Keratinocyte (primary cell): ENCODE measurements at regions not wholly inside any gene's neighbourhood (a gene's known extent, or its start where the extent isn't known, plus 50 kb on each side); places are given as distances from the start of the nearest gene placed in this dataset.

Source experiments
- DNase-seq: peaks from one replicate; pipeline ENCODE4 v3.0.0-alpha.2; 2011; ENCODE audit warnings: low read depth, missing footprints, low spot score
- FAIRE-seq: peaks from 2 replicates; lab custom pipeline; 2011; peaks lifted over from hg19 to GRCh38; lab: Jason Lieb, UNC
- H2AFZ ChIP-seq: 2 replicates; pipeline ENCODE4 v1.6.0; 2012; ENCODE audit warnings: low read length, control low read depth, inconsistent platforms; ENCODE audit not compliant: control insufficient read depth
- H3K27ac ChIP-seq: 2 replicates; pipeline ENCODE4 v1.5.1; 2011; ENCODE audit warnings: low read length; ENCODE audit not compliant: control insufficient read depth, insufficient read depth
- H3K27me3 ChIP-seq: 3 replicates; pipeline ENCODE4 v1.6.0; 2011; ENCODE audit warnings: low read length; ENCODE audit not compliant: control insufficient read depth, insufficient read depth; ENCODE audit errors: extremely low read depth
- H3K36me3 ChIP-seq, 2 experiments: 2 replicates in 1 of 2; 3 replicates in 1 of 2; pipeline ENCODE4 v1.5.1; 2011; ENCODE audit warnings: low read length in 2 of 2, mild to moderate bottlenecking in 1 of 2; ENCODE audit not compliant: control insufficient read depth in 2 of 2, insufficient read depth in 2 of 2; ENCODE audit errors: extremely low read depth in 1 of 2
- H3K4me1 ChIP-seq: 3 replicates; pipeline ENCODE4 v1.5.1; 2011; ENCODE audit warnings: low read length; ENCODE audit not compliant: control insufficient read depth, insufficient read depth; ENCODE audit errors: extremely low read depth
- H3K4me2 ChIP-seq: 3 replicates; pipeline ENCODE4 v1.6.0; 2011; ENCODE audit warnings: low read depth, low read length; ENCODE audit not compliant: control insufficient read depth, insufficient read depth; ENCODE audit errors: extremely low read depth
- H3K4me3 ChIP-seq, 3 experiments: fragments of 200-600 bp in 1 of 3; sonication (generic) in 1 of 3; 2 replicates in 2 of 3; 3 replicates in 1 of 3; pipeline ENCODE4 v1.5.1; 2011 to 2016; ENCODE audit warnings: low read length in 3 of 3, mild to moderate bottlenecking in 3 of 3, control low read depth in 2 of 3, inconsistent platforms in 1 of 3, low read depth in 1 of 3, mixed read lengths in 1 of 3, mixed run types in 1 of 3, moderate library complexity in 1 of 3; ENCODE audit not compliant: control insufficient read depth in 2 of 3, insufficient read depth in 2 of 3; ENCODE audit errors: extremely low read depth in 1 of 3
- H3K79me2 ChIP-seq: 2 replicates; pipeline ENCODE4 v1.6.0; 2012; ENCODE audit warnings: low read length; ENCODE audit not compliant: control insufficient read depth, insufficient read depth
- H3K9ac ChIP-seq: 3 replicates; pipeline ENCODE4 v1.6.0; 2011; ENCODE audit warnings: low read length; ENCODE audit not compliant: control insufficient read depth, insufficient read depth; ENCODE audit errors: extremely low read depth
- H3K9me1 ChIP-seq: 3 replicates; pipeline ENCODE4 v1.6.0; 2011; ENCODE audit warnings: low read length; ENCODE audit not compliant: control insufficient read depth, insufficient read depth; ENCODE audit errors: extremely low read depth
- H3K9me3 ChIP-seq: 2 replicates; pipeline ENCODE4 v1.5.1; 2012; ENCODE audit warnings: low read depth, low read length; ENCODE audit not compliant: control insufficient read depth
- H4K20me1 ChIP-seq: 3 replicates; pipeline ENCODE4 v1.6.0; 2011; ENCODE audit warnings: low read length; ENCODE audit not compliant: control insufficient read depth, insufficient read depth; ENCODE audit errors: extremely low read depth
- CTCF ChIP-seq, 3 experiments: IDR thresholded peaks in 1 of 3; conservative IDR thresholded peaks in 1 of 3; optimal IDR thresholded peaks in 1 of 3; 2 replicates in 2 of 3; 3 replicates in 1 of 3; pipeline versions ENCODE3 to v1.5.1; 2011; ENCODE audit warnings: low read length in 3 of 3, mild to moderate bottlenecking in 3 of 3, moderate library complexity in 2 of 3, control low read depth in 1 of 3, inconsistent platforms in 1 of 3; ENCODE audit not compliant: insufficient read depth in 2 of 3; ENCODE audit errors: extremely low read depth in 1 of 3
- EZH2 ChIP-seq: IDR thresholded peaks from one replicate; pipeline ENCODE4 v1.6.1; 2012; ENCODE audit warnings: inconsistent platforms, mild to moderate bottlenecking, low read length, moderate library complexity
- dilution Hi-C: fragments of 300-500 bp; cut with MboI; formaldehyde crosslinking; loops from one replicate; pipeline ENCODE4 v1.7.0; 2020; ENCODE audit warnings: low sequenced_read_pairs; ENCODE audit not compliant: extremely low pct_ligation_motif_present

- Histone ChIP-seq H3K27ac (no peak overlapping the region), H3K79me2 (no peaks in the 10 kb centered on the region), H3K4me1 (no peaks in the 10 kb centered on the region), H3K4me3 (no peak overlapping the region), H3K9me1 (no peaks in the 10 kb centered on the region), H3K4me2 (no peak overlapping the region), H3K36me3 (no peaks in the 10 kb centered on the region), H3K9me3 (no peaks in the 10 kb centered on the region), H3K9ac (no peak overlapping the region), H2AFZ (no peak overlapping the region), H3K27me3 (no peaks in the 10 kb centered on the region), H4K20me1 (no peaks in the 10 kb centered on the region)
- DNase-seq (no peak), FAIRE-seq (no peak)
- dilution Hi-C loops, result no loop called here
- TF ChIP-seq EZH2 (no peak), CTCF (optimal IDR thresholded peaks at IDR 0.05 in 1 of 3, IDR thresholded peaks at IDR 0.05 in 1 of 3, conservative IDR thresholded peaks at IDR 0.05 in 1 of 3; ENCODE audit: extremely low read depth in 1 of 3, insufficient read depth in 2 of 3, low read length in 3 of 3) (no peak)
Measured at GRCh38 chr6:14360565-14360964, 243.0 kb downstream of the CD83 start.

GRCh38 chr6:14361297-14361696 lies 243.7 kb downstream of the CD83 start:
- H3K4me1 ChIP-seq, result no peaks in the 10 kb centered on the region
- FAIRE-seq (no peak), DNase-seq (no peak)
- no peaks in the 10 kb centered on the region for H4K20me1 ChIP-seq
- no peak overlapping the region for H3K9ac ChIP-seq
- no peaks in the 10 kb centered on the region for H3K36me3 ChIP-seq
- H3K27ac ChIP-seq, result no peak overlapping the region
- no peaks in the 10 kb centered on the region for H3K9me3 ChIP-seq
- no peaks in the 10 kb centered on the region for H3K27me3 ChIP-seq
- H3K9me1 ChIP-seq, result no peaks in the 10 kb centered on the region
- TF ChIP-seq EZH2, result no peak
- TF ChIP-seq CTCF (optimal IDR thresholded peaks at IDR 0.05 in 1 of 3, IDR thresholded peaks at IDR 0.05 in 1 of 3, conservative IDR thresholded peaks at IDR 0.05 in 1 of 3; ENCODE audit: extremely low read depth in 1 of 3, insufficient read depth in 2 of 3, low read length in 3 of 3), result no peak
- no peaks in the 10 kb centered on the region for H3K79me2 ChIP-seq
- no peak overlapping the region for H3K4me3 ChIP-seq
- no peak overlapping the region for H3K4me2 ChIP-seq
- dilution Hi-C loops, result no loop called here
- no peak overlapping the region for H2AFZ ChIP-seq
